Left lung (tissue), 4 donors: ENCODE measurements at regions not wholly inside any gene's neighbourhood (a gene's known extent, or its start where the extent isn't known, plus 50 kb on each side); places are given as distances from the start of the nearest gene placed in this dataset.

Experiments used
- ATAC-seq: fragments of 200-7000 bp; cut with Tn5 transposase; one replicate; pipeline ENCODE4 v1.9.1; 2020; ENCODE audit warnings: moderate library complexity
- DNase-seq, 4 donors: peaks; one replicate each; pipeline ENCODE4 v3.0.0-alpha.2; 2013 to 2020
- H3K27ac ChIP-seq, 2 donors: fragments of 200-600 bp; sonication (generic) in 1 of 2; one replicate each; pipeline versions ENCODE4 v1.5.0 to v1.8.0; 2020 to 2021
- H3K27me3 ChIP-seq, 2 donors: fragments of 200-600 bp; sonication (generic) in 1 of 2; one replicate each; pipeline versions ENCODE4 v1.5.0 to v1.8.0; 2020 to 2021
- H3K36me3 ChIP-seq, 2 donors: fragments of 200-600 bp; sonication (generic) in 1 of 2; one replicate each; pipeline versions ENCODE4 v1.5.0 to v1.8.0; 2020 to 2021
- H3K4me1 ChIP-seq, 2 donors: fragments of 200-600 bp; one replicate each; pipeline ENCODE4 v1.8.0; 2021
- H3K4me3 ChIP-seq, 2 donors: fragments of 200-600 bp; sonication (generic) in 1 of 2; one replicate each; pipeline versions ENCODE4 v1.5.0 to v1.8.0; 2020 to 2021; ENCODE audit warnings: mild to moderate bottlenecking in 1 of 2
- H3K9me3 ChIP-seq, 2 donors: fragments of 200-600 bp; sonication (generic) in 1 of 2; one replicate each; pipeline versions ENCODE4 v1.5.0 to v1.8.0; 2020 to 2021
- intact Hi-C, 2 donors: fragments of 100-400 bp; cut with DNase I; formaldehyde crosslinking; loops; one replicate each; pipeline versions ENCODE4 v1.11.2 to v1.14.2; 2022
- TF ChIP-seq, protein P1 (sequence below), 2 donors: fragments of 200-600 bp; sonication (generic) in 1 of 2; IDR thresholded peaks; one replicate each; pipeline versions ENCODE4 v1.5.0 to v1.8.0; 2021; ENCODE audit warnings: antibody characterized with exemption in 2 of 2
- donor health status: DM: no; HTN: yes; CAD: no.
- donor health status: DM: no; HTN: no; CAD: no.

DNA sequence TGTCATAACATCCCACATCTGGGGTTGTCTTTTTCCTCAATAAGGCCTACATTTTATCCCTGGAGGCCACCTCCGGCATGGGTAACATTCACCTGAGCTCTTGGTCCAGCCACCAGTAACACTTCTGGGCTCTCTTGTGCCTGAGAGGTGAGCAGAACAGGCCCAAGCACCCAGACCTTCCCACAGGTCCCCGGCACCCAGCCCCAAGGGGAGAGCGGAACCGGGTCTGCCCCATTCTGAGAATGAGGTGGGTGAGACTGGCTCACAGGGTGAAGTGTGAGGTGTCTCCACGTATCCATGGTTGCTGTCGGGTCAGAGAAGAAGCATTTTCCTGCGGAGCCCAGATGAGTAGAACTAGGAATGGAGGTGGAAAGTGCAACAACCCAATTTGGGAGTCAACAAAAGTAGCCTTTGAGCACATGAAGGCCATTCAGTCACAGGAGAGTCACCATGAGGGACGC, 496.7 kb upstream of the MYT1L start:
- no peak for DNase-seq

DNA sequence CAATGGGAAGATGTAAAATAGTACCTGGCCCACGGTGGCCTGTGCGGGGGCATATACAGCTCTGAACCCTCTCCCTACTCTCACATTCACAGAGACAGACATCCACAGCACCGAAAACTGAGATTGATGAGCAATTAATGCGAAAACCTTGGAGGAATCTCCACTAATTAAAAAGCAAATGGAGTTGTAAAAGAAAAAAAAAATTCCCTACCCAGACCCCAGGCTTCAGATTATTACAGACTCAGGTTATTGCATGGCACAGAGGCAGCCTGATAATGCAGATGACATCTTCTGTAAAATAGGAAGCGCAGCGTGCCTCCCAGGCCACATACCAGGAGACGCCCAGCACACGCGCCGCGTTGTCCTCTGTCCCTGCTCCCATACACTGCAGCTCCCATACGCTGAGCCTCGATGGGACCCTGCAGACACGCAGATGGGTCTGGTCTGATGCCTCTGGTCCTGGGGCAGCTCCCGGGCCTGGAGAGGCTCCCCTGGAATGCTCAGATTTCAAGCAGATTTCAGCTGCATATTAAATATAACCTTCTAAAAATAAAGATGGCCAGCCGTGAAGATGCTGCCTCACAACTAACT, 496.1 kb upstream of the MYT1L start:
- intact Hi-C loops: no loop called here
- Histone ChIP-seq H3K27ac (no peak overlapping the region), H3K4me1 (no peaks in the 10 kb centered on the region), H3K9me3 (no peaks in the 10 kb centered on the region), H3K4me3 (no peak overlapping the region), H3K36me3 (no peaks in the 10 kb centered on the region), H3K27me3 (no peaks in the 10 kb centered on the region)
- ATAC-seq: no peak
- TF ChIP-seq, protein P1, sequence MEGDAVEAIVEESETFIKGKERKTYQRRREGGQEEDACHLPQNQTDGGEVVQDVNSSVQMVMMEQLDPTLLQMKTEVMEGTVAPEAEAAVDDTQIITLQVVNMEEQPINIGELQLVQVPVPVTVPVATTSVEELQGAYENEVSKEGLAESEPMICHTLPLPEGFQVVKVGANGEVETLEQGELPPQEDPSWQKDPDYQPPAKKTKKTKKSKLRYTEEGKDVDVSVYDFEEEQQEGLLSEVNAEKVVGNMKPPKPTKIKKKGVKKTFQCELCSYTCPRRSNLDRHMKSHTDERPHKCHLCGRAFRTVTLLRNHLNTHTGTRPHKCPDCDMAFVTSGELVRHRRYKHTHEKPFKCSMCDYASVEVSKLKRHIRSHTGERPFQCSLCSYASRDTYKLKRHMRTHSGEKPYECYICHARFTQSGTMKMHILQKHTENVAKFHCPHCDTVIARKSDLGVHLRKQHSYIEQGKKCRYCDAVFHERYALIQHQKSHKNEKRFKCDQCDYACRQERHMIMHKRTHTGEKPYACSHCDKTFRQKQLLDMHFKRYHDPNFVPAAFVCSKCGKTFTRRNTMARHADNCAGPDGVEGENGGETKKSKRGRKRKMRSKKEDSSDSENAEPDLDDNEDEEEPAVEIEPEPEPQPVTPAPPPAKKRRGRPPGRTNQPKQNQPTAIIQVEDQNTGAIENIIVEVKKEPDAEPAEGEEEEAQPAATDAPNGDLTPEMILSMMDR (IDR thresholded peaks at IDR 0.05): no peak
- DNase-seq: no peak

More for the DNA sequence above, 496.7 kb upstream of the MYT1L start:
- ATAC-seq: no peak
- intact Hi-C loops: no loop called here
- Histone ChIP-seq H3K9me3 (no peaks in the 10 kb centered on the region), H3K4me3 (no peak overlapping the region), H3K27ac (no peak overlapping the region), H3K4me1 (no peaks in the 10 kb centered on the region), H3K27me3 (no peaks in the 10 kb centered on the region), H3K36me3 (no peaks in the 10 kb centered on the region)
- TF ChIP-seq, protein P1 (IDR thresholded peaks at IDR 0.05): no peak

DNA sequence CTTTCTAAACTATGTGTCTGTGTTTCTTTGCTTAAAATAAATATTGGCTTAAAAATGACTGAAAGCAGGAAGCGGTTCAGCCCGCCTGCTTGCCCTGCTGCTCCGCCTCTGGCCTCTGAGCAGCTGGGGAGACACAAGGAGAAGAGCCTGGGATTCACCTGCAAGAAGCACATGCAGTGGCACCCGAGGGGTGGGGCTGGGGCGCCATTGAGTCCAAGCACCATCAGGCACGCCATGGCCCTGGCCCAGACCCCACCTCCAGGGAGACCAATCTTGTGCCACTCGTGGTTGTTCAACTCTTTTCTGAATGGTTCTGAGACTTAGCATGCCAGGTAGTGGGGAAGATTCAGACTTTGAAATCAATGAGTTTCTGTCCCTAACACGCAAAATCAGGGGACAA, 495.5 kb upstream of the MYT1L start:
- ATAC-seq (no peak), DNase-seq (no peak)
- Histone ChIP-seq H3K36me3 (no peaks in the 10 kb centered on the region), H3K27me3 (no peaks in the 10 kb centered on the region), H3K4me1 (no peaks in the 10 kb centered on the region), H3K9me3 (no peaks in the 10 kb centered on the region), H3K4me3 (no peak overlapping the region), H3K27ac (no peak overlapping the region)
- TF ChIP-seq, protein P1 (IDR thresholded peaks at IDR 0.05): no peak
- intact Hi-C loops: no loop called here

DNA sequence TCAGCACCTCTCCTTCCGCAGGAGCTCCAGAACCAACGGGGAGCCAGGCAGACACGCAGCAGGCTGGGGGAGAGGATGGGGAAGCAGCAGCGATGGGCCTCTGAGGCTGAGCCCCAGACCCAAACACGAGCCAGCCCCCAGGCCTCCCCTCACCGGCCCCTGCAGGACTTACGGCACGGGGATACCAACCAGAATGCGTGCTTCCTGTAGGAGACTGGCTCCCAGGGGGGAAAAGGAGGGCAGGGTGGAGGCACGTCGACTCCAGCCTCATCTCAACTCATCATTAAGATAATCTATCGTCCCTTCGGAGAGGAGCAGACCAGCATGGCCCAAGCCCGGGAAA, 495.1 kb upstream of the MYT1L start:
- no peaks in the 10 kb centered on the region for H3K36me3 ChIP-seq
- TF ChIP-seq, protein P1 (IDR thresholded peaks at IDR 0.05): no peak
- H3K27me3 ChIP-seq: no peaks in the 10 kb centered on the region
- no peak overlapping the region for H3K4me3 ChIP-seq
- H3K9me3 ChIP-seq: peaks cover 0 to 3% of the 10 kb centered on the region in 2 donors
- no peak for DNase-seq
- no peaks in the 10 kb centered on the region for H3K4me1 ChIP-seq
- no peak overlapping the region for H3K27ac ChIP-seq
- ATAC-seq: no peak
- intact Hi-C loops: no loop called here

DNA sequence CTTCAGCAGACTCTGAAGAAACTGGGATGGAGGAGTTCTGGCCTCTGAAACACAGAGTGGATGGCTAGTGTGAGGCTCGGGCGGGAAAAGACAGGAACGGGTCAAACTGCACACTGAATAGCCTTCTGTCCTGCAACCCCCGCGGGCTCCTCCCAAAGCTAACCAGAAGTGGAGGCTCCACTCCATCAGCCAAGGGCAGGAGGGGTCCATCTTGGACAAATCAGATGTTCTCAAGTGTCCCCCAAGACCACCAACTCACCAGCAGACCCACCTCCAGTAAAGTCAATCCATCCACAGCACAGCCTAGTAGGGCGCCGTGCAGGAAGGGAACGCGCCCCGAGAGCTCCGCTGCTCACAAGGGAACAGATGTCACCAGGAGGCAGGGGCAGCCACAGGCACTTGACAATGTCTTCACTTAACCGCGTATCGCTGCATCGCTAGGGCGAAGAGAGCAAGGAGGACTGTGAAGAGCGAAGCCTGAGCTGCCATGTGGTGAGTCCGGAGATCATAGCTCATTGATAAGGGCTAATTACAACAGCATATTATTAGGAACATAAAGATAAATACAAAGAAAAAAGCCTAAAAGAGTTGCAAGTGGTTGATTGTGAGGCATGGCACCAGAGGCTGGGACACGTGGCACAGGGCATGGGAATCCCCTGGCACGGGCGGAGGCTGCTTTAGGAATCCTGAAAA, 494.6 kb upstream of the MYT1L start:
- no peak for ATAC-seq
- TF ChIP-seq, protein P1 (IDR thresholded peaks at IDR 0.05): no peak
- no peaks in the 10 kb centered on the region for H3K36me3 ChIP-seq
- H3K27ac ChIP-seq: no peak overlapping the region
- intact Hi-C loops: no loop called here
- no peak overlapping the region for H3K4me3 ChIP-seq
- no peaks in the 10 kb centered on the region for H3K4me1 ChIP-seq
- H3K9me3 ChIP-seq: peaks cover 0 to 8% of the 10 kb centered on the region in 2 donors
- no peaks in the 10 kb centered on the region for H3K27me3 ChIP-seq
- no peak for DNase-seq
